H7 (cell line): ENCODE measurements at regions not wholly inside any gene's neighbourhood (a gene's known extent, or its start where the extent isn't known, plus 50 kb on each side); places are given as distances from the start of the nearest gene placed in this dataset.

Source experiments
- DNase-seq: peaks from one replicate; pipeline ENCODE4 v3.0.0; 2012
- H3K27me3 ChIP-seq: 2 replicates; pipeline ENCODE4 v1.6.0; 2011; ENCODE audit warnings: mild to moderate bottlenecking, low read length; ENCODE audit not compliant: control insufficient read depth, insufficient read depth
- H3K36me3 ChIP-seq: replicated peaks from 2 replicates; pipeline ENCODE4 v1.5.1; 2011; ENCODE audit warnings: low read length; ENCODE audit not compliant: control insufficient read depth, insufficient read depth
- H3K4me3 ChIP-seq: 2 replicates; pipeline ENCODE4 v1.5.1; 2011; ENCODE audit warnings: low read depth, mild to moderate bottlenecking, control low read depth, low read length, moderate library complexity; ENCODE audit not compliant: insufficient read depth

DNA sequence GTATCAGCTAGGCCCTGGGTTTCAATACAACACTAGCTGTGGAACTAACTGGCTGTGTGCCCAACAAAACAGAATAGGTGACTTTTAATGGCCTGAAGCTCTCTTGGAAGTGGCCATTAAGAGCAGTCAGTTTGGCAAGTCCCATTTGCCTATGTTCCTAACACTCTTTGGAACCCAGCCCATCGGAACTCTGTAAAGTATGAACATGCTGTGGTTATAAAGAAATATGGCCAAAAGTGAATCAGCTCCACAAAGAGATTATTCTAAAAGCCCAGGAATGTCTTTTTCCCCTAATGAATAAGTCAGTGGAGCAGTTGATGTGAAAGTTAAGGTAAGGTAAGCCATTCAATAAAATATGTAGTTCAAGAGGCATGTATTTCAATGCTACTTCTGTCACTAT is 223.7 kb upstream of the ADAMTS5 start:
- Histone ChIP-seq H3K36me3 (no peaks in the 10 kb centered on the region), H3K27me3 (no peaks in the 10 kb centered on the region; the same call in 1 of the 2 replicates), H3K4me3 (no peak overlapping the region)
- DNase-seq, result no peak

DNA sequence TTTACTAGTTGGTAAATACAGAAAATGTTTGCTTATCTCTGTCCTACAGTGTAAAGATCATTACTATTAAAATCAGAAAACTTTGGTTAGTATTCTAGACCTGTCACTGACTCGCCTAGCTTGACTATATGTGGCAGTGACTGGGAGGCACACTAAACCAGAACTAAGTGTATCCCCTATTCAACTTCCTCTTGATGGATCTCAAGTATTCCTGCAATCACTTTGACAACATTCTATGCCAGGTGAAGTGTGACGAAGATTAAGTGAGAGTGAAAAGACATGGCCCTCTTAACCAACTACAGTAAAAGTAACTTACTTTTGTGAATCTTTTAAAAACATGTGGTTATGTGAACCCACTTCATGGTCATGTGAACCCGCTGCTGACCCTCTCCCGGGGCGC is 223.0 kb upstream of the ADAMTS5 start:
- no peaks in the 10 kb centered on the region; the same call in 1 of the 2 replicates for H3K27me3 ChIP-seq
- no peak overlapping the region for H3K4me3 ChIP-seq
- H3K36me3 ChIP-seq, result no peaks in the 10 kb centered on the region
- DNase-seq, result no peak

- no peak for DNase-seq
- Histone ChIP-seq H3K36me3 (no peaks in the 10 kb centered on the region), H3K4me3 (no peak overlapping the region), H3K27me3 (no peaks in the 10 kb centered on the region)
Observed at GRCh38 chr21:27173053-27173452, 206.2 kb upstream of the ADAMTS5 start.

DNA sequence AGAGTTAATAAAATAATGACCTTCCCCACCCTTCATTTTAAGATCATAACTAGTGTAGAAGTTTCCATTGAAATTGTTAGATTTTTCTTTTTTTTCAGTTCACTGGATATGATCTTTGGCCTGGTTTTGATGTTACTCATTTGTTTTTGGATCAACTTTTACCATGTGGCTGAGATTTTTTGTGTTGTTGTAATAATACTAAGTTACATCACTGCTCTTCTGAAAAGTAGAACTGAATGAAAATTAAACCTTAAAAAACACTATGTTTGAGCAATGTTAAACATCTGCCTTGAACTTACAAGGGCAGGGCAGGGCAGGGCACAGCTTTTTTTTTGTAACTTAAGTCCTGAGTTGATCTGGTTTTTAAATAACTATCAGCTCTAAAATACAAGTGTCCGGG is 204.8 kb upstream of the ADAMTS5 start:
- no peaks in the 10 kb centered on the region for H3K36me3 ChIP-seq
- no peak for DNase-seq
- H3K4me3 ChIP-seq, result no peak overlapping the region
- H3K27me3 ChIP-seq, result no peaks in the 10 kb centered on the region

- no peak for DNase-seq
- Histone ChIP-seq H3K36me3 (no peaks in the 10 kb centered on the region), H3K27me3 (no peaks in the 10 kb centered on the region), H3K4me3 (no peak overlapping the region)
Observed at GRCh38 chr21:27168084-27168483, 201.2 kb upstream of the ADAMTS5 start.

- DNase-seq, result no peak
- Histone ChIP-seq H3K36me3 (no peaks in the 10 kb centered on the region), H3K27me3 (no peaks in the 10 kb centered on the region), H3K4me3 (no peak overlapping the region)
Observed at GRCh38 chr21:27164208-27165177, 197.6 kb upstream of the ADAMTS5 start.

- Histone ChIP-seq H3K4me3 (no peak overlapping the region), H3K27me3 (no peaks in the 10 kb centered on the region), H3K36me3 (no peaks in the 10 kb centered on the region)
- DNase-seq, result no peak
Observed at GRCh38 chr21:27158967-27159366, 192.1 kb upstream of the ADAMTS5 start.

- Histone ChIP-seq H3K36me3 (no peaks in the 10 kb centered on the region), H3K27me3 (no peaks in the 10 kb centered on the region), H3K4me3 (no peak overlapping the region)
- DNase-seq, result no peak
Observed at GRCh38 chr21:27157097-27157496, 190.2 kb upstream of the ADAMTS5 start.

DNA sequence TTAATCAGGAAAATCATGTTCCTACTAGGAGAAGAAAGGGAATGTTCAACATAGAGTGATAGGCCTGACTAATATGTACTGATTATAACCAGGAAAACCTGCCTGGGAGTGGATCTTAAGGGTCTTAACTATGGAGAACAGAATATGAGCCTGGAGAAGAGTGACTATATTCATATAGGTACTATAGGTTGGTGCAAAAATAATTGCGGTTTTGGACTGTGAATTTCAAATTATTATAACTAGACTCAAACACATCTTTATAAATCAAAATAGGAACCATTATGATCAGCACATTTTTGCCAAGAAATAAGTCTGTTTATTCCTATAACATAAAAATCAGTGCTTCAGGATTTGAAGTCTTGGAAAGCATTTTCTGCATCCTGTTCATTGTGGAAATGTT is 189.8 kb upstream of the ADAMTS5 start:
- Histone ChIP-seq H3K4me3 (no peak overlapping the region), H3K27me3 (no peaks in the 10 kb centered on the region), H3K36me3 (no peaks in the 10 kb centered on the region)
- no peak for DNase-seq

DNA sequence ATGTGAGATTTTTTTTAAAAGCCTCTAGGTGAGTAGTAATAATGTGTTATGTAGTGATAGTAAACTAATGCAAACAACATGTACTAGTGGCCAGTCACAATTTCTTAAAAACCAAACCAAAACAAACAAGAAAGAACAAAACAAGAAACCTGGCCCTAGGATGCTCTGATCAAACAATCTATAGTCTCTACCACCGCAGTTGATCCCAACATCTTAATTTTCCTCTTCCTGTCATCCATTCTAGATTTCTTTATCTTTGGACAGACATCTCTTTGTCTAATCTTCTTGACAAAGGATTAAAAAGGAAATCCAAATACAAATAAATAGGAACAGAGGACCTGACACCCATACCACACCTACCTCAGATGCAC is 188.2 kb upstream of the ADAMTS5 start:
- no peaks in the 10 kb centered on the region for H3K36me3 ChIP-seq
- no peak overlapping the region for H3K4me3 ChIP-seq
- no peak for DNase-seq
- no peaks in the 10 kb centered on the region for H3K27me3 ChIP-seq

DNA sequence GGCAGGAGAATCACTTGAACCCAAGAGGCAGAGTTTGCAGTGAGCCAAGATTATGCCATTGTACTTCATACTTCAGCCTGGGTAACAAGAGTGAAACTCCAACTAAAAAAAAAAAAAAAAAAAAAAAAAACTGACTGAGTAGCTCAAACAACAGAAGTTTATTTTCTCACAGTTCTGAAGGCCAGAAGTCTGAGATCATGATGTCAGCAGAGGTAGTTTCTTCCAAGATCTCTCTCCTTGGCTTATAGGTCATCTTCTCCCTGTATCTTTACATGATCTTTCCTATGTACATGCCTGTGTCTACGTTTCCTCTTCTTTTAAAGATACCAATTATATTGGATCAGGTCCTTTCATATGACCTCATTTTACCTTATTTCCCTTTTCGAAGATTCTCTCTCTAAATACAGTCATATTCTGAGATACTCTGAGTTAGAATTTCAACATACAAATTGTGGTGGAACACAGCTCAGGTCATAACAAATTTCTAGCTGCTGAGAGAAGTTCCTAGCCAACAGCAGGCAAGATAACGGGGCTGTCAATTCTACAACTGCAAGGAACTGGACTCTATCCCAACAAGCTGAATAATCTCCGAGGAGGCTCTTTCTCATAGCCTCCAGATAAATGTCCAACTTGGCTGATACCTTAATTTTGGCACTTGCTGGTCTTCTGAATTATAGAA is 187.7 kb upstream of the ADAMTS5 start:
- Histone ChIP-seq H3K36me3 (no peaks in the 10 kb centered on the region), H3K27me3 (no peaks in the 10 kb centered on the region), H3K4me3 (no peak overlapping the region)
- no peak for DNase-seq

DNA sequence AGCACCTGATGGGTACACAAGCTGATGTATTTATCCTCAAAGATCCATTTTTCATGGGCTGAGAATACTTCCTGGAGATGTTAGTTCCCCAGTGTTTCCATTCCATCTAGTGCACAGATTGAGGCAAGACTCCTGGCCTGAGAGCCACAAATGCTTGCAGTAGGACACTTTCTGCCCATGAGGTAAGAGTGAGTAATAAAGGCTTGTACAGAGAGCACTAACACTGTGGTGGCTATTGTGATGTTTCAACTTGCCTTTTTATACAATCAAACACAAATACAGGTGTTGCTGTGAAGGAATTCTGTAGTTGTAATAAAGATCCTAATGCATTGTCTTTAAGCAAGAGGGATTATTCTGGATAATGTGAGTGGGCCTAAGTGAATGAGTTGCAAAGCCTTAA is 186.1 kb upstream of the ADAMTS5 start:
- H3K36me3 ChIP-seq, result no peaks in the 10 kb centered on the region
- H3K27me3 ChIP-seq, result no peaks in the 10 kb centered on the region
- DNase-seq, result no peak
- no peak overlapping the region for H3K4me3 ChIP-seq

DNA sequence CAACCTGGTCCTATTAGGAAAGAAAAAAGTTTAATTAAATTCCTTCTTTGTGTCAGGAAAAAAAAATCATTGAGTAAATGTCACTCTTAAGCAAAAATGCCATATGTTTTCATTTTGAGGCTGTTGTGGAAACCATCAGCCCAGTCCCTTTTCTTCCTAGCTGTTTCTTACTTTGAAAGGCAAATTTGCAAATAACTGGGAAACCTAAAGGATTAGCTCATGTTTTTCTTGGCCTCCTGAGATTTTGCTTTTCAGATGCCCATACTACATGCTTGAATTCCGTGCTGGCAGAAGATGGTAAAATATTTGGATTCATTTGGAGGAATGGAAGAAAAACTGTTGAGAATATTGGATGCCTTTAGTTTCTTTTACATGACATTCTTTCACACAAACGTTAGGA is 182.1 kb upstream of the ADAMTS5 start:
- no peaks in the 10 kb centered on the region for H3K27me3 ChIP-seq
- H3K36me3 ChIP-seq, result no peaks in the 10 kb centered on the region
- no peak overlapping the region for H3K4me3 ChIP-seq
- DNase-seq, result no peak

- H3K4me3 ChIP-seq, result no peak overlapping the region
Observed at GRCh38 chr21:27146268-27146667, 179.4 kb upstream of the ADAMTS5 start.

DNA sequence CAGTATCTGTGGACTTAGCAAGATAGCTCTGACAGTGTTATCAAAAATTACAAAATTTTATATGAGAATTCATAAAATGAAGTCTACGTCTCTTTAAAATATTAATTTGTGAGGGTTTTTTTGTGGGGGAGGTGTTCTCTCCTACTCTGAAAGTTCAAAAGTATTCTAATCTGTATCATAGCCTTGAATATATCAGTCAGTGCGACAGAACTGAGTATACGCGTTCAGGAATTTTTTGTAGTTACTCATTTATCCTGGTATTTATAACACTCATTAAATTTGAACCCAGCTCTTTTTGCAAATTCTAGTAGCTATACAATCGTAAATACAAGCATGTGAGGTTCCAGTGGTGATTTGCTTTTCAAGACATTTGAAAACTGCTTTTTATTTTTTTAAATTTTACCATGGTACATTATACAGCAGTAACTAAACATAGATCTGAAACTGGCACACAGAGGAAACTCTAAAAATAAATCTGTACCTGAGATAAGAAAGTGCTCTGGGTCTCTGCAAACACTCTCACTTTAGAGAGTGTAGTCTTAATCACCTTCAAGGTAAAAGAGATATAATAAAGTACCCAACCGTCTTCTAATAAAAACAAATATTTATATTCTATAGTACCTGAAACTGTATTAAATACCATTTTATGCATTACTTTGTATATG is 178.4 kb upstream of the ADAMTS5 start:
- no peaks in the 10 kb centered on the region for H3K36me3 ChIP-seq
- no peaks in the 10 kb centered on the region for H3K27me3 ChIP-seq
- no peak for DNase-seq
- H3K4me3 ChIP-seq, result no peak overlapping the region

More at GRCh38 chr21:27146268-27146667, 179.4 kb upstream of the ADAMTS5 start:
- H3K36me3 ChIP-seq, result no peaks in the 10 kb centered on the region
- no peaks in the 10 kb centered on the region for H3K27me3 ChIP-seq
- no peak for DNase-seq
